HAP-1 (cell line): ENCODE measurements at regions not wholly inside any gene's neighbourhood (a gene's known extent, or its start where the extent isn't known, plus 50 kb on each side); places are given as distances from the start of the nearest gene placed in this dataset.
A peak's percentile ranks its signal among the peaks of the same experiment; 100 is the strongest.
"Not testable (repeated sequence)": the region's sequence is repeated elsewhere in the genome, so short reads cannot be mapped to it uniquely, and the experiment has no call there.

Experiments
- DNase-seq, 2 experiments: peaks; one replicate each; pipeline ENCODE4 v3.0.0-alpha.2; 2016 to 2020; ENCODE audit warnings: low spot score in 2 of 2
- H3K27me3 ChIP-seq: fragments of 250-450 bp; sonication (Bioruptor Pico); 2 replicates; pipeline ENCODE4 v1.5.1; 2020; ENCODE audit warnings: low read depth, mild to moderate bottlenecking, moderate library complexity
- H3K36me3 ChIP-seq: fragments of 250-450 bp; sonication (Bioruptor Pico); replicated peaks from 2 replicates; pipeline ENCODE4 v1.5.1; 2020; ENCODE audit warnings: mild to moderate bottlenecking
- H3K4me1 ChIP-seq: fragments of 250-450 bp; sonication (Bioruptor Pico); 2 replicates; pipeline ENCODE4 v1.5.1; 2020; ENCODE audit warnings: mild to moderate bottlenecking
- H3K4me3 ChIP-seq: fragments of 250-450 bp; sonication (Bioruptor Pico); 2 replicates; pipeline ENCODE4 v1.5.1; 2020; ENCODE audit warnings: mild to moderate bottlenecking, moderate library complexity
- H3K9me3 ChIP-seq: fragments of 250-450 bp; sonication (Bioruptor Pico); 2 replicates; pipeline ENCODE4 v1.5.1; 2020; ENCODE audit warnings: mild to moderate bottlenecking, moderate library complexity
- in situ Hi-C: fragments of 300-500 bp; cut with MboI; formaldehyde crosslinking; loops from 3 replicates; pipeline ENCODE4 v1.14.3; 2020; ENCODE audit warnings: low sequenced_read_pairs, inconsistent platforms, mixed read lengths

- Histone ChIP-seq H3K4me3 (no peak overlapping the region), H3K9me3 (no peaks in the 10 kb centered on the region), H3K4me1 (no peaks in the 10 kb centered on the region), H3K27me3 (no peaks in the 10 kb centered on the region), H3K36me3 (no peaks in the 10 kb centered on the region)
- in situ Hi-C loops = no loop called here
- DNase-seq = no peak
Measured at GRCh38 chr4:129988957-129989356, 893.0 kb downstream of the C4orf33 start.

- no peaks in the 10 kb centered on the region for H3K4me1 ChIP-seq
- no peaks in the 10 kb centered on the region for H3K27me3 ChIP-seq
- in situ Hi-C loops = no loop called here
- DNase-seq = no peak
- no peak overlapping the region for H3K4me3 ChIP-seq
- no peaks in the 10 kb centered on the region for H3K36me3 ChIP-seq
- H3K9me3 ChIP-seq = no peaks in the 10 kb centered on the region
Measured at GRCh38 chr4:129994715-129995114, 898.8 kb downstream of the C4orf33 start.

DNA sequence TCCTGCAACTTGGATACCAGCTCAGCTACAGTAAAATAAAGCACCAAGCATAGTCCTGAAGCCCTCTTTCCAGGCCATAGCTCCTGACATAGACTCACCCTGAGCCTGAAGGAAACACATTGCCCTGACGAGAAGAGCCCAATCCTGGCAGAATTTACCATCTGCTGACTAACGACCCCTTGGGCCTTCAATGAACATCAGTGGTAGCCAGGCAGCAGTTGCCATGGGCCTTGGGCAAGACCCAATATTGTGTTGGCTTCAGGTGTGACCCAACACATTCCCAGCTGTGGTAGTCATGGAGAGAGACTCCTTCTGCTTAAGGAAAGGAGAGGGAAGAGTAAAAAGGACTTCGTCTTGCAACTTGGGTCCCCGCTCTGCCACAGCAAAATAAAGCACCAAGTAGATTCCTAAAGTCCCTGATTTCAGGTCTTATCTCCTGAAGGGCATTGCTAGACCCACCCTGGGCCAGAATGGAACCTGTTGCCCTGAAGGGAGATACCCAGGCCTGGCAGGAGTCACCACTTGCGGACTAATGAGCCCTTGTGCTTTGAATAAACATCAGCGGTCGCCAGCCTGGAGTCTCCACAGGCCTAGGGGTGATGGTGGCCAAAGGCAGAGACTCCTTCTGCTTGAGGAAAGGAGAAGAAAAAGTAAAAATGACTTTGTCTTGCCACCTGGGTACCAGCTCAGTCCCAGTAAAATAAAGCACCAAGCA lies 902.6 kb downstream of the C4orf33 start:
- Histone ChIP-seq H3K9me3 (peaks cover 3% of the 10 kb centered on the region; the same call in 1 of the 2 replicates), H3K4me1 (no peaks in the 10 kb centered on the region), H3K36me3 (no peaks in the 10 kb centered on the region), H3K4me3 (no peak overlapping the region), H3K27me3 (no peaks in the 10 kb centered on the region)
- in situ Hi-C loops = no loop called here
- DNase-seq = no peak

- Histone ChIP-seq H3K4me1 (no peaks in the 10 kb centered on the region), H3K36me3 (no peaks in the 10 kb centered on the region), H3K27me3 (no peaks in the 10 kb centered on the region), H3K4me3 (no peak overlapping the region), H3K9me3 (peaks cover 3% of the 10 kb centered on the region; the same call in 1 of the 2 replicates)
- DNase-seq = no peak
- in situ Hi-C loops = no loop called here
Measured at GRCh38 chr4:129999156-129999555, 903.2 kb downstream of the C4orf33 start.

DNA sequence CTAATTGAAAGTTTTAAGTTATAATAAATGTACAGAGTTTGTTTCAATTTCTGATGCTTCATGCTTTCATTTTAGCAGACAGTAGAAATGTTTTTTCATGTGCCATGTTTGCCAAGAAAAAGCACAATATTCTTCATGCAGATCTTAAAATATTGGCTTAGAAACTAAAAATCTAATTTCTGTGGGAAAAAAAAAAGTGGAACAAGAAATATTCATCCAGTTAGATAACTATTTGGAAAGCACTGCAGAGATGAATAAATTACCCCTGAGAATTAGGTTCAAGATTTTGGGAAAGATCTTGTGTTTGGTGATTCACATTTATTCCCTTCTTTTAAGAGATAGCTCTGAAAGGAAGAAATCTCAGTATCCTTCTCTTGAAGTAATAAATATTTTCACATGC lies 912.5 kb downstream of the C4orf33 start:
- H3K36me3 ChIP-seq = no peaks in the 10 kb centered on the region
- no peak for DNase-seq
- no peaks in the 10 kb centered on the region for H3K4me1 ChIP-seq
- no peaks in the 10 kb centered on the region; the same call in 1 of the 2 replicates for H3K27me3 ChIP-seq
- in situ Hi-C loops = no loop called here
- no peak overlapping the region for H3K4me3 ChIP-seq
- no peaks in the 10 kb centered on the region for H3K9me3 ChIP-seq

DNA sequence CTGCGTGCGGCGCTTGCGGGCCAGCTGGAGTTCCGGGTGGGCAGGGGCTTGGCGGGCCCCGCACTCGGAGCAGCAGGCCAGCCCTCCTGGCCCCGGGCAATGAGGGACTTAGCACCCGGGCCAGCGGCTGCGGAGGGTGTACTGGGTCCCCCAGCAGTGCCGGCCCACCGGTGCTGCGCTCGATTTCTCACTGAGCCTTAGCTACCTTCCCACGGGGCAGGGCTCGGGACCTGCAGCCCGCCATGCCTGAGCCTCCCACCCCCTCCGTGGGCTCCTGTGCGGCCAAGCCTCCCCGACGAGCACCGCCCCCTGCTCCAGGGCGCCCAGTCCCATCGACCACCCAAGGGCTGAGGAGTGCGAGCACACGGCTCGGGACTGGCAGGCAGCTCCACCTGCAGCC lies 916.9 kb downstream of the C4orf33 start:
- DNase-seq, H3K9me3 ChIP-seq, H3K4me3 ChIP-seq, in situ Hi-C loops, H3K36me3 ChIP-seq, H3K27me3 ChIP-seq, H3K4me1 ChIP-seq: not testable (repeated sequence)

GRCh38 chr4:130021706-130022105 lies 925.8 kb downstream of the C4orf33 start:
- in situ Hi-C loops = no loop called here
- H3K4me1 ChIP-seq = no peaks in the 10 kb centered on the region
- no peaks in the 10 kb centered on the region for H3K36me3 ChIP-seq
- H3K27me3 ChIP-seq = no peaks in the 10 kb centered on the region
- no peak for DNase-seq
- H3K9me3 ChIP-seq = no peaks in the 10 kb centered on the region
- H3K4me3 ChIP-seq = no peak overlapping the region

- H3K27me3 ChIP-seq = no peaks in the 10 kb centered on the region
- H3K9me3 ChIP-seq = no peaks in the 10 kb centered on the region
- H3K4me3 ChIP-seq = no peak overlapping the region
- DNase-seq = no peak
- no peaks in the 10 kb centered on the region for H3K4me1 ChIP-seq
- no peaks in the 10 kb centered on the region for H3K36me3 ChIP-seq
- in situ Hi-C loops = no loop called here
Measured at GRCh38 chr4:130023088-130023487, 927.1 kb downstream of the C4orf33 start.

- H3K4me3 ChIP-seq = no peak overlapping the region
- H3K27me3 ChIP-seq = no peaks in the 10 kb centered on the region
- in situ Hi-C loops = no loop called here
- H3K4me1 ChIP-seq = no peaks in the 10 kb centered on the region
- H3K9me3 ChIP-seq = no peaks in the 10 kb centered on the region
- DNase-seq = no peak
- no peaks in the 10 kb centered on the region for H3K36me3 ChIP-seq
Measured at GRCh38 chr4:130025701-130026100, 929.7 kb downstream of the C4orf33 start.

DNA sequence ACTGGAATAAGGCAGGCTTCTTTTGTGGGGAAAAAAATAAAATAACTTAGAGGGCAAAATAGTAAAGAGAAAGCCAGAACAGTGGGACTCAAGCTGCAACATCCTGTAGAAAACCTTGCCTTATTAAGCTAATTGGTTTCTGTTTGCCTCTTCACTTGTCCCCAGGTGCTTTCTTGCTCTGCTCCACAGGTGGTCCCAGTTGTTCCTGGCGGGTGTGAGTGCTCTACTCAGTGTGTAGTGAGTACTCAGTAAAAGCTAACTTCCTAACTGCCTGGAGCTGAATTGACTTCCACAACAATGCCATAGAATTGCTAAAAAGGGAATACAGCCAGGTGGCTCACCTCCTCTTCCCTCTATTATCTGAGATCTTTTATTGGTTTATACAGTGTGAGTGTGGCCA lies 930.2 kb downstream of the C4orf33 start:
- no peaks in the 10 kb centered on the region for H3K27me3 ChIP-seq
- in situ Hi-C loops = no loop called here
- H3K4me1 ChIP-seq = no peaks in the 10 kb centered on the region
- no peak overlapping the region for H3K4me3 ChIP-seq
- no peaks in the 10 kb centered on the region for H3K9me3 ChIP-seq
- DNase-seq = peak in 1 of 2 experiments; percentile 9
- no peaks in the 10 kb centered on the region for H3K36me3 ChIP-seq

DNA sequence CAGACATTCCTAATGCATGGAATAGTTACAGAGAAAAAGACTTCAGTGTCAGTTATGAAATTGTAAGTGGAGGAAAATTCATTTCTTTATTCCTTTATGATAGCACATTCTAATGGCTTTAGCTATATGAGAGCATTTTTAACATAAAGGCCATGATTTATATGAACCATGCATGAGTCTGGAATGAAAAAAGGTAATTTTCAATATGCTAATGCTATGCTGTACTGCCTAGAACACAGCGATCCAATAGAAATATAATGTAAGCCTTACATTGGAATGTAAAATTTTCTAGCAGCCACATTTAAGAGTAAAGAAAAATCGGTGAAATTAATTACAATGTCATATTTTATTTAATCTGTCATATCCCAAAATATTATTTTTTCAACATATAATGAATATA lies 932.0 kb downstream of the C4orf33 start:
- Histone ChIP-seq H3K4me1 (no peaks in the 10 kb centered on the region), H3K36me3 (no peaks in the 10 kb centered on the region), H3K4me3 (no peak overlapping the region), H3K27me3 (no peaks in the 10 kb centered on the region), H3K9me3 (no peaks in the 10 kb centered on the region)
- no peak for DNase-seq
- in situ Hi-C loops = no loop called here

DNA sequence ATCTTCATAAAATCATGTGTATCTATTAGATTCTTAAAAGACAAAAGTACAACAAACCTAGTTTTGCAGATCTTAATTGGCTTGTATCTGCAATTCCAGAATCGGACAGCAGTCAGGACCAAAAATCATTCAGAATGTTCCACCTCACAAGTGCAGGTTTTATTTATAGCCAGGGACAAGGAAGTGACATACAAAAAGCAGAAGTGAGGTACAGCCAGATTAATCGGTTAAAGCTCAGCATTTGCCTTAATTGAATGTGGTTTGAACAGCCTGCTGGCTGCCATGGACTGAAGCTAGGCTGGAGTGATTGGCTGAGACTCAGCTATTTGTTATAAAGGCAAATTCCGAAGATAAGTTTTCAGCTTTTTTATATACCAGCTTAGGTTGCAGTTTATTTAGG lies 932.6 kb downstream of the C4orf33 start:
- Histone ChIP-seq H3K27me3 (no peaks in the 10 kb centered on the region), H3K4me3 (no peak overlapping the region), H3K9me3 (no peaks in the 10 kb centered on the region), H3K4me1 (no peaks in the 10 kb centered on the region), H3K36me3 (no peaks in the 10 kb centered on the region)
- in situ Hi-C loops = no loop called here
- DNase-seq = no peak

GRCh38 chr4:130029442-130029841 lies 933.5 kb downstream of the C4orf33 start:
- Histone ChIP-seq H3K36me3 (no peaks in the 10 kb centered on the region), H3K9me3 (no peaks in the 10 kb centered on the region), H3K4me3 (no peak overlapping the region), H3K27me3 (no peaks in the 10 kb centered on the region), H3K4me1 (no peaks in the 10 kb centered on the region)
- DNase-seq = no peak
- in situ Hi-C loops = no loop called here

DNA sequence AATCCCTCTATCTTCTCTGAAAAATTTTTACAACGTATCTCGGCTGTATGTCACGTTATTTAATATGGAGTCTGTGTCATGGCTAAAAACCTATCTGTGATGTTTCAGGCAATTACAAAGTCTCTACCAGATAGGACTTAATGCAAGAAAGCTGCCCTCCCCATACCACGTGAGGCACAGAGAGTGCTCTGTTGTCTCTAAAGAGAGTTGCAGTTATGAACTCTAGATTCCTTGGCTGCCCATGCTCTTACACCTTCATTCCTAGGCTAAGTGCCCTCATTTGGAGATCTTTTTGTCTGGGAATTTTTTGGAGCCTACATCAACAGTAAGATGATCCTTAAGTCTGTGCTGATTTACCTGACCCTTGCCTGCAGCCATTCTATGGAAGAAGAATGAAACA lies 935.9 kb downstream of the C4orf33 start:
- in situ Hi-C loops = no loop called here
- Histone ChIP-seq H3K4me1 (no peaks in the 10 kb centered on the region), H3K27me3 (no peaks in the 10 kb centered on the region), H3K4me3 (no peak overlapping the region), H3K9me3 (no peaks in the 10 kb centered on the region), H3K36me3 (no peaks in the 10 kb centered on the region)
- no peak for DNase-seq

- in situ Hi-C loops, H3K9me3 ChIP-seq, H3K4me3 ChIP-seq, H3K36me3 ChIP-seq, H3K4me1 ChIP-seq, H3K27me3 ChIP-seq, DNase-seq: not testable (repeated sequence)
Measured at GRCh38 chr4:130033657-130034056, 937.7 kb downstream of the C4orf33 start.
